Astrocyte (in vitro differentiated cells and primary cell): ENCODE measurements at regions not wholly inside any gene's neighbourhood (a gene's known extent, or its start where the extent isn't known, plus 50 kb on each side); places are given as distances from the start of the nearest gene placed in this dataset.

ENCODE experiments used
- DNase-seq: peaks from one replicate; pipeline ENCODE4 v3.0.0-alpha.2; 2010; ENCODE audit warnings: low read depth
- FAIRE-seq: peaks from 2 replicates; lab custom pipeline; 2011; peaks lifted over from hg19 to GRCh38; lab: Jason Lieb, UNC
- H2AFZ ChIP-seq: 2 replicates; pipeline ENCODE4 v1.6.0; 2012; ENCODE audit warnings: low read depth, low read length, inconsistent platforms
- H3K27ac ChIP-seq: 2 replicates; pipeline ENCODE4 v1.5.1; 2011; ENCODE audit warnings: low read depth, low read length, inconsistent platforms
- H3K27me3 ChIP-seq: 2 replicates; pipeline ENCODE4 v1.6.0; 2011; ENCODE audit warnings: low read length, inconsistent platforms; ENCODE audit not compliant: insufficient read depth
- H3K36me3 ChIP-seq: 2 replicates; pipeline ENCODE4 v1.5.1; 2011; ENCODE audit warnings: low read length, inconsistent platforms; ENCODE audit not compliant: insufficient read depth
- H3K4me1 ChIP-seq: 2 replicates; pipeline ENCODE4 v1.5.1; 2011; ENCODE audit warnings: low read length, inconsistent platforms; ENCODE audit not compliant: insufficient read depth
- H3K4me2 ChIP-seq: 2 replicates; pipeline ENCODE4 v1.6.0; 2012; ENCODE audit warnings: low read length, inconsistent platforms
- H3K4me3 ChIP-seq: 2 replicates; pipeline ENCODE4 v1.5.1; 2011; ENCODE audit warnings: low read depth, mild to moderate bottlenecking, low read length, inconsistent platforms; ENCODE audit not compliant: insufficient read depth
- H3K79me2 ChIP-seq: 2 replicates; pipeline ENCODE4 v1.6.0; 2012; ENCODE audit warnings: mild to moderate bottlenecking, low read length, inconsistent platforms; ENCODE audit not compliant: insufficient read depth
- H3K9ac ChIP-seq: 2 replicates; pipeline ENCODE4 v1.6.0; 2012; ENCODE audit warnings: mild to moderate bottlenecking, low read length, inconsistent platforms
- H3K9me3 ChIP-seq: 2 replicates; pipeline ENCODE4 v1.5.1; 2012; ENCODE audit warnings: low read depth, mild to moderate bottlenecking, low read length, inconsistent platforms; ENCODE audit not compliant: insufficient read depth
- H4K20me1 ChIP-seq: 2 replicates; pipeline ENCODE4 v1.6.0; 2012; ENCODE audit warnings: low read length, inconsistent platforms; ENCODE audit not compliant: insufficient read depth
- H3K27ac Mint-ChIP-seq: one replicate; pipeline ENCODE4 v1.8.0; 2021; ENCODE audit warnings: mild to moderate bottlenecking, mixed read lengths; ENCODE audit not compliant: unreplicated experiment
- H3K27me3 Mint-ChIP-seq: one replicate; pipeline ENCODE4 v1.8.0; 2021; ENCODE audit warnings: low read depth, mixed read lengths; ENCODE audit not compliant: unreplicated experiment
- H3K36me3 Mint-ChIP-seq: one replicate; pipeline ENCODE4 v1.8.0; 2021; ENCODE audit warnings: low read depth, mixed read lengths; ENCODE audit not compliant: unreplicated experiment
- H3K4me1 Mint-ChIP-seq: one replicate; pipeline ENCODE4 v1.8.0; 2021; ENCODE audit warnings: low read depth, mixed read lengths; ENCODE audit not compliant: unreplicated experiment
- H3K4me3 Mint-ChIP-seq: one replicate; pipeline ENCODE4 v1.8.0; 2021; ENCODE audit warnings: mild to moderate bottlenecking, moderate library complexity, mixed read lengths; ENCODE audit not compliant: unreplicated experiment
- H3K9me3 Mint-ChIP-seq: one replicate; pipeline ENCODE4 v1.8.0; 2021; ENCODE audit warnings: mild to moderate bottlenecking, mixed read lengths; ENCODE audit not compliant: unreplicated experiment
- CTCF ChIP-seq: IDR thresholded peaks from 2 replicates; pipeline ENCODE4 v1.5.1; 2011; ENCODE audit warnings: low read depth, mild to moderate bottlenecking, inconsistent platforms, low read length, moderate library complexity; ENCODE audit not compliant: insufficient read depth
- EZH2 ChIP-seq: IDR thresholded peaks from 2 replicates; pipeline ENCODE4 v1.6.1; 2012; ENCODE audit warnings: mild to moderate bottlenecking, low read length, inconsistent platforms; ENCODE audit not compliant: insufficient read depth

- no peak overlapping the region for H2AFZ ChIP-seq
- H3K9me3 Mint-ChIP-seq: no peaks in the 10 kb centered on the region
- H3K4me3 ChIP-seq: no peak overlapping the region
- no peaks in the 10 kb centered on the region for H3K9me3 ChIP-seq
- TF ChIP-seq EZH2 (no peak), CTCF (no peak)
- no peaks in the 10 kb centered on the region for H3K27me3 ChIP-seq
- H3K27ac ChIP-seq: no peak overlapping the region
- H3K36me3 ChIP-seq: no peaks in the 10 kb centered on the region
- H4K20me1 ChIP-seq: no peaks in the 10 kb centered on the region
- H3K9ac ChIP-seq: no peak overlapping the region
- H3K27me3 Mint-ChIP-seq: no peaks in the 10 kb centered on the region
- DNase-seq (peak; percentile 58), FAIRE-seq (peak; percentile 29)
- no peak overlapping the region for H3K4me3 Mint-ChIP-seq
- H3K36me3 Mint-ChIP-seq: no peaks in the 10 kb centered on the region
- no peaks in the 10 kb centered on the region for H3K79me2 ChIP-seq
- peaks cover 13% of the 10 kb centered on the region for H3K4me1 ChIP-seq
- peaks cover 10% of the 10 kb centered on the region for H3K4me1 Mint-ChIP-seq
- no peak overlapping the region for H3K27ac Mint-ChIP-seq
- H3K4me2 ChIP-seq: no peak overlapping the region
Measured at GRCh38 chr3:30199855-30200254, 406.5 kb upstream of the TGFBR2 start.

DNA sequence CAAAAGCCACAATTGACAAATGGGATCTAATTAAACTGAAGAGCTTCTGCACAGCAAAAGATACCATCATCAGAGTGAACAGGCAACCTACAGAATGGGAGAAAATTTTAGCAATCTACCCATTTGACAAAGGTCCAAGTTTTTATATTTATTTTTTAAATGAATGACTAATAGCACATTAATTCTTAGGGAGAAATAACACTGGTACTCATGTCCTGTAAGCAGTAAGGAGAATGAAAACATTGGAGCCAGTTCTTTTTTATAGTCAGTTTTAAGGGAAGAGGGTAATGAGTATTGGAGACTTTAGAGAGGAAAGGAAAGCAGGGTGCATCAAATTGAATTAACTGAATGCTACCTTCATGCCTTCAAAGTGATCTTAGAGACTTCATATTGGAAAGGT is 404.7 kb upstream of the TGFBR2 start:
- no peak for DNase-seq

More for the DNA sequence above, 404.7 kb upstream of the TGFBR2 start:
- no peak overlapping the region for H3K27ac Mint-ChIP-seq
- no peaks in the 10 kb centered on the region for H4K20me1 ChIP-seq
- no peaks in the 10 kb centered on the region for H3K27me3 Mint-ChIP-seq
- FAIRE-seq: no peak
- H3K9me3 ChIP-seq: no peaks in the 10 kb centered on the region
- H3K27me3 ChIP-seq: no peaks in the 10 kb centered on the region
- peaks cover 10% of the 10 kb centered on the region for H3K4me1 Mint-ChIP-seq
- H3K4me3 ChIP-seq: no peak overlapping the region
- H2AFZ ChIP-seq: no peak overlapping the region
- no peaks in the 10 kb centered on the region for H3K9me3 Mint-ChIP-seq
- H3K4me2 ChIP-seq: no peak overlapping the region
- H3K36me3 ChIP-seq: no peaks in the 10 kb centered on the region
- peaks cover 13% of the 10 kb centered on the region for H3K4me1 ChIP-seq
- no peak for TF ChIP-seq CTCF
- no peak for TF ChIP-seq EZH2
- H3K36me3 Mint-ChIP-seq: no peaks in the 10 kb centered on the region
- H3K27ac ChIP-seq: no peak overlapping the region
- H3K4me3 Mint-ChIP-seq: no peak overlapping the region
- H3K79me2 ChIP-seq: no peaks in the 10 kb centered on the region
- H3K9ac ChIP-seq: no peak overlapping the region
